ENCODE measurements at regions not wholly inside any gene's neighbourhood (a gene's known extent, or its start where the extent isn't known, plus 50 kb on each side); places are given as distances from the start of the nearest gene placed in this dataset.
"Not testable (repeated sequence)": the region's sequence is repeated elsewhere in the genome, so short reads cannot be mapped to it uniquely, and the experiment has no call there.

- intact Hi-C loops (cut with micrococcal nuclease; ENCODE audit: unreplicated experiment), result no loop called here
- POLR2A ChIA-PET (ENCODE audit: low non-redundant PET), result no interaction called here
- no TSS peak for BruUV-seq (replicated peaks)
Observed at GRCh38 chr20:43357352-43357751, 100.3 kb upstream of the SRSF6 start.

GRCh38 chr20:43355610-43356009, 102.1 kb upstream of the SRSF6 start:
- TF ChIP-seq EZH2 (IDR thresholded peaks at IDR 0.05; ENCODE audit: borderline replicate concordance, low read depth, low read length, poor library complexity, severe bottlenecking), result no peak
- no peak for TF ChIP-seq CTCF (conservative IDR thresholded peaks at IDR 0.05; ENCODE audit: low read depth, low read length)
- DNase-seq (ENCODE audit: low spot score), result no peak
- intact Hi-C loops (cut with micrococcal nuclease; ENCODE audit: unreplicated experiment), result no loop called here
- Histone ChIP-seq H3K27ac (ENCODE audit: low read depth, low read length, poor library complexity, severe bottlenecking) (no peak overlapping the region), H3K4me1 (ENCODE audit: insufficient read depth, low read length, poor library complexity, severe bottlenecking) (no peaks in the 10 kb centered on the region), H3K27me3 (replicated peaks; ENCODE audit: insufficient read depth, low read depth, low read length, poor library complexity) (no peaks in the 10 kb centered on the region), H3K9me3 (ENCODE audit: low read depth, low read length, poor library complexity, severe bottlenecking) (no peaks in the 10 kb centered on the region), H3K36me3 (ENCODE audit: insufficient read depth, low read length, poor library complexity, severe bottlenecking) (no peaks in the 10 kb centered on the region), H3K4me3 (ENCODE audit: low read depth, low read length, poor library complexity, severe bottlenecking) (no peak overlapping the region)
- ChIA-PET POLR2A (ENCODE audit: low non-redundant PET) (no interaction called here), CTCF (interaction anchor here (0.7 kb wide), 2 partner anchors 1430 to 1617 kb away, joined by 4 read pairs; no protein-coding TSS in a partner anchor)
- no TSS peak for BruUV-seq (replicated peaks)

More at GRCh38 chr20:43357352-43357751, 100.3 kb upstream of the SRSF6 start:
- no peak overlapping the region for H3K27ac ChIP-seq (ENCODE audit: low read depth, low read length, poor library complexity, severe bottlenecking)
- H3K36me3 ChIP-seq (ENCODE audit: insufficient read depth, low read length, poor library complexity, severe bottlenecking), result no peaks in the 10 kb centered on the region
- H3K9me3 ChIP-seq (ENCODE audit: low read depth, low read length, poor library complexity, severe bottlenecking), result no peaks in the 10 kb centered on the region
- H3K4me1 ChIP-seq (ENCODE audit: insufficient read depth, low read length, poor library complexity, severe bottlenecking), result no peaks in the 10 kb centered on the region
- DNase-seq (ENCODE audit: low spot score), result no peak
- CTCF ChIA-PET, result no interaction called here
- TF ChIP-seq EZH2 (IDR thresholded peaks at IDR 0.05; ENCODE audit: borderline replicate concordance, low read depth, low read length, poor library complexity, severe bottlenecking) (no peak), CTCF (conservative IDR thresholded peaks at IDR 0.05; ENCODE audit: low read depth, low read length) (no peak)
- H3K27me3 ChIP-seq (replicated peaks; ENCODE audit: insufficient read depth, low read depth, low read length, poor library complexity), result no peaks in the 10 kb centered on the region
- no peak overlapping the region for H3K4me3 ChIP-seq (ENCODE audit: low read depth, low read length, poor library complexity, severe bottlenecking)

GRCh38 chr20:43352996-43353395, 104.7 kb upstream of the SRSF6 start:
- Histone ChIP-seq H3K27me3 (replicated peaks; ENCODE audit: insufficient read depth, low read depth, low read length, poor library complexity) (peaks cover 6% of the 10 kb centered on the region), H3K9me3 (ENCODE audit: low read depth, low read length, poor library complexity, severe bottlenecking) (no peaks in the 10 kb centered on the region), H3K4me1 (ENCODE audit: insufficient read depth, low read length, poor library complexity, severe bottlenecking) (no peaks in the 10 kb centered on the region), H3K27ac (ENCODE audit: low read depth, low read length, poor library complexity, severe bottlenecking) (no peak overlapping the region), H3K36me3 (ENCODE audit: insufficient read depth, low read length, poor library complexity, severe bottlenecking) (no peaks in the 10 kb centered on the region), H3K4me3 (ENCODE audit: low read depth, low read length, poor library complexity, severe bottlenecking) (no peak overlapping the region)
- ChIA-PET POLR2A (ENCODE audit: low non-redundant PET) (no interaction called here), CTCF (no interaction called here)
- BruUV-seq (replicated peaks), result no TSS peak
- TF ChIP-seq CTCF (conservative IDR thresholded peaks at IDR 0.05; ENCODE audit: low read depth, low read length), result no peak
- no peak for TF ChIP-seq EZH2 (IDR thresholded peaks at IDR 0.05; ENCODE audit: borderline replicate concordance, low read depth, low read length, poor library complexity, severe bottlenecking)
- intact Hi-C loops (cut with micrococcal nuclease; ENCODE audit: unreplicated experiment), result no loop called here
- DNase-seq (ENCODE audit: low spot score), result no peak

GRCh38 chr20:43350694-43351093, 107.0 kb upstream of the SRSF6 start:
- CTCF ChIA-PET; H3K4me3 ChIP-seq (ENCODE audit: low read depth, low read length, poor library complexity, severe bottlenecking); H3K36me3 ChIP-seq (ENCODE audit: insufficient read depth, low read length, poor library complexity, severe bottlenecking); H3K4me1 ChIP-seq (ENCODE audit: insufficient read depth, low read length, poor library complexity, severe bottlenecking); DNase-seq (ENCODE audit: low spot score); intact Hi-C loops (cut with micrococcal nuclease; ENCODE audit: unreplicated experiment); POLR2A ChIA-PET (ENCODE audit: low non-redundant PET); H3K27me3 ChIP-seq (replicated peaks; ENCODE audit: insufficient read depth, low read depth, low read length, poor library complexity); BruUV-seq (replicated peaks); H3K9me3 ChIP-seq (ENCODE audit: low read depth, low read length, poor library complexity, severe bottlenecking); H3K27ac ChIP-seq (ENCODE audit: low read depth, low read length, poor library complexity, severe bottlenecking): not testable (repeated sequence)
